ENCODE measurements at regions not wholly inside any gene's neighbourhood (a gene's known extent, or its start where the extent isn't known, plus 50 kb on each side); places are given as distances from the start of the nearest gene placed in this dataset.

DNA sequence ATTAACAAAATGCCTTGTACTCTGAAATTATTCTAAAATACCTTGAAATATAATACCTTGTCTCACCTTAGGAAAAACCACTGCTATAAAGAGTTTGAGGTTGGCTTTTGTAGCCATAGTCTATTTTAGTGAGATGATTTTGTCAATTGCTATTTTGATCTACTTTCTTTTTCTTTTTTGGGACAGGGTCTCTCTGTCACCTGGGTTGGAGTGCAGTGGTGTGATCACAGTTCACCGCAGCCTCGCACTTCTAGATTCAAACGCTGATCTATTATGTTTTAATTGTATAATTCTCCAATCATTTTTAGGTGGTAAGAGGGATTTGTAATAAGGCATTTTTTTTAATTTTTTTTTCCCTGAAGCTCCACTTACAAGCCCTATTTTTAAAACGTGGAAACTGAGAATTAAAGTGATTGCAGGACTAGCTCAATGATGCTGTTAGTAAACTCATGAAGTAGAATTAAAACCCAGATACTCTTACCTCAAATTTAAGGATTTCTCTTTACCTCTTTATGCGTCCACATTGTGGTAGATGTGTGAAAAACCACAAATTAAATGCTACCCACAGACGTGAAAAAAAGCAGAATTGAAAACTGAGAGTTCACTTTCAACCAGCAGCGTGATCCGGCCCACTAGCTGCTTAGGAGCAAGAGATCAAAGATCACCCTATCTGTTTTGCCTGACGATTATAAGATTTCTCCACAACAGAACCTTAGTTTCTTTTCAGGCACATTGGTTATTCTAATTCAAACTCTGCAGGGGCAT is 384.2 kb downstream of the CGGBP1 start:
- POLR2A ChIA-PET, result no interaction called here
- TF ChIP-seq ZNF138 (tag by site-specific recombination; IDR thresholded peaks at IDR 0.05; ENCODE audit: borderline replicate concordance), result no peak
- Histone ChIP-seq H3K27ac (ENCODE audit: extremely low read depth, low read depth, low read length) (no peak overlapping the region), H3K36me3 (ENCODE audit: control insufficient read depth in 2 of 2, insufficient read depth in 1 of 2, low read length in 2 of 2) (no peaks in the 10 kb centered on the region), H3K4me3 (ENCODE audit: low read depth, low read length) (no peak overlapping the region), H3K4me1 (ENCODE audit: control insufficient read depth, insufficient read depth, low read length) (no peaks in the 10 kb centered on the region), H3K9me3 (ENCODE audit: control insufficient read depth, insufficient read depth, low read depth, low read length) (no peaks in the 10 kb centered on the region)
- CTCF ChIA-PET, result no interaction called here

DNA sequence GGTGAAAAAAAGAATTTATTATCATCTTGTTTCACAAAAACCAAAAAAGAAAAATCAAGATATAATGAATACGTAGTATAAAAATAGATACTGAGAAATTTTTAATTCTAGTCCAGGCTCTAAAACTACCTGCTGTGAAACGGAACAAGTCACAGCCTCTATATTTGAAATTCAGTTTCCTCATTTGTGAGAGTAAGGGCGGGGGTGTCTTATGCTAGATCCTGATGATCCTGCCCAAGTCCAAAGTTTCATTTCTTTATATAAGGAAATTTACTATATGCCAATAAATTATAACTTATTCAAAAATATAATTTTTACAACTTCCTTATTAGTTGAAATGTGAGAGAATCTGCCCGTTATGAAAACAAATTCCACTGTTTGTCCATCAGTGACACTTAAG is 385.7 kb downstream of the CGGBP1 start:
- no peaks in the 10 kb centered on the region for H3K4me1 ChIP-seq (ENCODE audit: control insufficient read depth, insufficient read depth, low read length)

More for the DNA sequence above, 385.7 kb downstream of the CGGBP1 start:
- H3K9me3 ChIP-seq (ENCODE audit: control insufficient read depth, insufficient read depth, low read depth, low read length), result no peaks in the 10 kb centered on the region
- TF ChIP-seq PRDM1 (tag by site-specific recombination; IDR thresholded peaks at IDR 0.05) (no peak), SALL2 (tag by site-specific recombination; IDR thresholded peaks at IDR 0.05; ENCODE audit: borderline replicate concordance) (no peak), KLF10 (tag by site-specific recombination; IDR thresholded peaks at IDR 0.05) (no peak), GLI2 (tag by site-specific recombination; IDR thresholded peaks at IDR 0.05; ENCODE audit: borderline replicate concordance, low read depth) (no peak), ZNF112 (tag by site-specific recombination; IDR thresholded peaks at IDR 0.05) (no peak), ZNF292 (tag by site-specific recombination; IDR thresholded peaks at IDR 0.05; ENCODE audit: borderline replicate concordance, low read depth) (no peak), ZNF311 (tag by site-specific recombination; IDR thresholded peaks at IDR 0.05; ENCODE audit: borderline replicate concordance) (no peak), ZNF670 (tag by site-specific recombination; IDR thresholded peaks at IDR 0.05; ENCODE audit: low read depth) (no peak), RBAK (tag by site-specific recombination; IDR thresholded peaks at IDR 0.05) (no peak), ZNF132 (tag by site-specific recombination; IDR thresholded peaks at IDR 0.05; ENCODE audit: borderline replicate concordance) (no peak), ZNF302 (tag by site-specific recombination; IDR thresholded peaks at IDR 0.05; ENCODE audit: low read depth) (no peak), BCL11A (tag by site-specific recombination; IDR thresholded peaks at IDR 0.05; ENCODE audit: low read depth) (no peak), ZNF660 (tag by site-specific recombination; IDR thresholded peaks at IDR 0.05) (no peak), ZNF785 (tag by site-specific recombination; IDR thresholded peaks at IDR 0.05) (no peak)
- TF ChIP-seq, protein P1, sequence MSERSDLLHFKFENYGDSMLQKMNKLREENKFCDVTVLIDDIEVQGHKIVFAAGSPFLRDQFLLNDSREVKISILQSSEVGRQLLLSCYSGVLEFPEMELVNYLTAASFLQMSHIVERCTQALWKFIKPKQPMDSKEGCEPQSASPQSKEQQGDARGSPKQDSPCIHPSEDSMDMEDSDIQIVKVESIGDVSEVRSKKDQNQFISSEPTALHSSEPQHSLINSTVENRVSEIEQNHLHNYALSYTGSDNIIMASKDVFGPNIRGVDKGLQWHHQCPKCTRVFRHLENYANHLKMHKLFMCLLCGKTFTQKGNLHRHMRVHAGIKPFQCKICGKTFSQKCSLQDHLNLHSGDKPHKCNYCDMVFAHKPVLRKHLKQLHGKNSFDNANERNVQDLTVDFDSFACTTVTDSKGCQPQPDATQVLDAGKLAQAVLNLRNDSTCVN (tag by site-specific recombination; optimal IDR thresholded peaks at IDR 0.05), result no peak
- TF ChIP-seq, protein P2, sequence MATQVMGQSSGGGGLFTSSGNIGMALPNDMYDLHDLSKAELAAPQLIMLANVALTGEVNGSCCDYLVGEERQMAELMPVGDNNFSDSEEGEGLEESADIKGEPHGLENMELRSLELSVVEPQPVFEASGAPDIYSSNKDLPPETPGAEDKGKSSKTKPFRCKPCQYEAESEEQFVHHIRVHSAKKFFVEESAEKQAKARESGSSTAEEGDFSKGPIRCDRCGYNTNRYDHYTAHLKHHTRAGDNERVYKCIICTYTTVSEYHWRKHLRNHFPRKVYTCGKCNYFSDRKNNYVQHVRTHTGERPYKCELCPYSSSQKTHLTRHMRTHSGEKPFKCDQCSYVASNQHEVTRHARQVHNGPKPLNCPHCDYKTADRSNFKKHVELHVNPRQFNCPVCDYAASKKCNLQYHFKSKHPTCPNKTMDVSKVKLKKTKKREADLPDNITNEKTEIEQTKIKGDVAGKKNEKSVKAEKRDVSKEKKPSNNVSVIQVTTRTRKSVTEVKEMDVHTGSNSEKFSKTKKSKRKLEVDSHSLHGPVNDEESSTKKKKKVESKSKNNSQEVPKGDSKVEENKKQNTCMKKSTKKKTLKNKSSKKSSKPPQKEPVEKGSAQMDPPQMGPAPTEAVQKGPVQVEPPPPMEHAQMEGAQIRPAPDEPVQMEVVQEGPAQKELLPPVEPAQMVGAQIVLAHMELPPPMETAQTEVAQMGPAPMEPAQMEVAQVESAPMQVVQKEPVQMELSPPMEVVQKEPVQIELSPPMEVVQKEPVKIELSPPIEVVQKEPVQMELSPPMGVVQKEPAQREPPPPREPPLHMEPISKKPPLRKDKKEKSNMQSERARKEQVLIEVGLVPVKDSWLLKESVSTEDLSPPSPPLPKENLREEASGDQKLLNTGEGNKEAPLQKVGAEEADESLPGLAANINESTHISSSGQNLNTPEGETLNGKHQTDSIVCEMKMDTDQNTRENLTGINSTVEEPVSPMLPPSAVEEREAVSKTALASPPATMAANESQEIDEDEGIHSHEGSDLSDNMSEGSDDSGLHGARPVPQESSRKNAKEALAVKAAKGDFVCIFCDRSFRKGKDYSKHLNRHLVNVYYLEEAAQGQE (tag by site-specific recombination; IDR thresholded peaks at IDR 0.05), result no peak
- TF ChIP-seq, protein P3, sequence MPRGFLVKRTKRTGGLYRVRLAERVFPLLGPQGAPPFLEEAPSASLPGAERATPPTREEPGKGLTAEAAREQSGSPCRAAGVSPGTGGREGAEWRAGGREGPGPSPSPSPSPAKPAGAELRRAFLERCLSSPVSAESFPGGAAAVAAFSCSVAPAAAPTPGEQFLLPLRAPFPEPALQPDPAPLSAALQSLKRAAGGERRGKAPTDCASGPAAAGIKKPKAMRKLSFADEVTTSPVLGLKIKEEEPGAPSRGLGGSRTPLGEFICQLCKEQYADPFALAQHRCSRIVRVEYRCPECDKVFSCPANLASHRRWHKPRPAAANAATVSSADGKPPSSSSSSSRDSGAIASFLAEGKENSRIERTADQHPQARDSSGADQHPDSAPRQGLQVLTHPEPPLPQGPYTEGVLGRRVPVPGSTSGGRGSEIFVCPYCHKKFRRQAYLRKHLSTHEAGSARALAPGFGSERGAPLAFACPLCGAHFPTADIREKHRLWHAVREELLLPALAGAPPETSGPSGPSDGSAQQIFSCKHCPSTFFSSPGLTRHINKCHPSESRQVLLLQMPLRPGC (tag by site-specific recombination; IDR thresholded peaks at IDR 0.05), result no peak
- TF ChIP-seq, protein P4, sequence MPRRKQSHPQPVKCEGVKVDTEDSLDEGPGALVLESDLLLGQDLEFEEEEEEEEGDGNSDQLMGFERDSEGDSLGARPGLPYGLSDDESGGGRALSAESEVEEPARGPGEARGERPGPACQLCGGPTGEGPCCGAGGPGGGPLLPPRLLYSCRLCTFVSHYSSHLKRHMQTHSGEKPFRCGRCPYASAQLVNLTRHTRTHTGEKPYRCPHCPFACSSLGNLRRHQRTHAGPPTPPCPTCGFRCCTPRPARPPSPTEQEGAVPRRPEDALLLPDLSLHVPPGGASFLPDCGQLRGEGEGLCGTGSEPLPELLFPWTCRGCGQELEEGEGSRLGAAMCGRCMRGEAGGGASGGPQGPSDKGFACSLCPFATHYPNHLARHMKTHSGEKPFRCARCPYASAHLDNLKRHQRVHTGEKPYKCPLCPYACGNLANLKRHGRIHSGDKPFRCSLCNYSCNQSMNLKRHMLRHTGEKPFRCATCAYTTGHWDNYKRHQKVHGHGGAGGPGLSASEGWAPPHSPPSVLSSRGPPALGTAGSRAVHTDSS (tag by site-specific recombination; IDR thresholded peaks at IDR 0.05), result no peak
- POLR2A ChIA-PET, result no interaction called here
- CTCF ChIA-PET, result no interaction called here
- no peak overlapping the region for H3K27ac ChIP-seq (ENCODE audit: extremely low read depth, low read depth, low read length)
- H3K36me3 ChIP-seq (ENCODE audit: control insufficient read depth in 2 of 2, insufficient read depth in 1 of 2, low read length in 2 of 2), result no peaks in the 10 kb centered on the region
- H3K4me3 ChIP-seq (ENCODE audit: low read depth, low read length), result no peak overlapping the region

All from HEK293 (cell line).